PC-3 (cell line): ENCODE measurements at regions not wholly inside any gene's neighbourhood (a gene's known extent, or its start where the extent isn't known, plus 50 kb on each side); places are given as distances from the start of the nearest gene placed in this dataset.

ENCODE experiments used
- EZH2 ChIP-seq: fragments of 300-600 bp; sonication (generic); IDR thresholded peaks from one replicate; pipeline ENCODE4 v1.6.1; 2017; ENCODE audit warnings: antibody characterized with exemption, mild to moderate bottlenecking, low read length; ENCODE audit not compliant: unreplicated experiment
- TF ChIP-seq, protein P1 (sequence below): fragments of 300-600 bp; sonication (generic); conservative IDR thresholded peaks from 2 replicates; pipeline ENCODE4 v1.5.1; 2017; ENCODE audit warnings: antibody characterized with exemption, low read depth, mild to moderate bottlenecking, low read length

DNA sequence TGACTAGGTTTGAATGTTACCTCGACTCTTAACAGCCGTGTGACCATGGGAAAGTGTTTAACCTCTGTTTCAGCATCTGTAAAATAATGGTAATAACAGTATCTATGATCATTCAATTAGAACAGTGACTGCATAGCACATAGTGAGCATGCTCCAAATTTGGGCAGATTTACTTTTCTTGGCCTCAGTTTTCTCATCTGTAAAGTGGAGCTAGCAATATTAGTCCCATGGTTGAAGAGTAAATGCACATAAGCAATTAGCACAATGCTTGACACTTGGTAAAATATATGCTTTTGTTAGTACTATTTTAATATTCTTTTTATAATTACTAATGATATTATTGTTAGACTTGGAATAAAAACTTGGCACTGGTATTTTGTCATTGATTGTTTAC lies 66.4 kb upstream of the TANC1 start:
- TF ChIP-seq, protein P1, sequence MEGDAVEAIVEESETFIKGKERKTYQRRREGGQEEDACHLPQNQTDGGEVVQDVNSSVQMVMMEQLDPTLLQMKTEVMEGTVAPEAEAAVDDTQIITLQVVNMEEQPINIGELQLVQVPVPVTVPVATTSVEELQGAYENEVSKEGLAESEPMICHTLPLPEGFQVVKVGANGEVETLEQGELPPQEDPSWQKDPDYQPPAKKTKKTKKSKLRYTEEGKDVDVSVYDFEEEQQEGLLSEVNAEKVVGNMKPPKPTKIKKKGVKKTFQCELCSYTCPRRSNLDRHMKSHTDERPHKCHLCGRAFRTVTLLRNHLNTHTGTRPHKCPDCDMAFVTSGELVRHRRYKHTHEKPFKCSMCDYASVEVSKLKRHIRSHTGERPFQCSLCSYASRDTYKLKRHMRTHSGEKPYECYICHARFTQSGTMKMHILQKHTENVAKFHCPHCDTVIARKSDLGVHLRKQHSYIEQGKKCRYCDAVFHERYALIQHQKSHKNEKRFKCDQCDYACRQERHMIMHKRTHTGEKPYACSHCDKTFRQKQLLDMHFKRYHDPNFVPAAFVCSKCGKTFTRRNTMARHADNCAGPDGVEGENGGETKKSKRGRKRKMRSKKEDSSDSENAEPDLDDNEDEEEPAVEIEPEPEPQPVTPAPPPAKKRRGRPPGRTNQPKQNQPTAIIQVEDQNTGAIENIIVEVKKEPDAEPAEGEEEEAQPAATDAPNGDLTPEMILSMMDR: no peak
- TF ChIP-seq EZH2: no peak
